K562 (cell line): ENCODE measurements at regions not wholly inside any gene's neighbourhood (a gene's known extent, or its start where the extent isn't known, plus 50 kb on each side); places are given as distances from the start of the nearest gene placed in this dataset.

Experiments used
- ATAC-seq: fragments of 200-7000 bp; cut with Tn5 transposase; 3 replicates; pipeline ENCODE4 v1.9.1; 2020; ENCODE audit warnings: moderate library complexity
- BruUV-seq: library from RNA; stranded (reverse); fragments of 400-500 nt; replicated peaks from 2 replicates; lab custom pipeline; 2021; lab: Mats Ljungman, UMichigan
- CTCF ChIA-PET: fragments of 300-600 bp; formaldehyde crosslinking; extraction: SDS; loops from one replicate; lab custom pipeline; 2021; ENCODE audit warnings: low intra/inter-chr PET ratio; lab: Yijun Ruan, JAX
- POLR2A ChIA-PET: fragments of 300-600, 350-650 bp; sonication (Branson Sonifier 250); formaldehyde crosslinking; extraction: SDS; loops from one replicate; lab custom pipeline; 2021; ENCODE audit warnings: antibody characterized with exemption, inconsistent platforms; lab: Yijun Ruan, JAX
- DNase-seq, 4 experiments: peaks; one replicate each; pipeline versions ENCODE4 v3.0.0 to v3.0.0-alpha.2; 2011 to 2018; ENCODE audit warnings: low spot score in 3 of 4, mixed read lengths in 3 of 4; ENCODE audit errors: extremely low read depth in 1 of 4
- FAIRE-seq: peaks from 2 replicates; lab custom pipeline; 2011; peaks lifted over from hg19 to GRCh38; lab: Jason Lieb, UNC
- H2AFZ ChIP-seq: 2 replicates; pipeline ENCODE4 v1.6.0; 2011; ENCODE audit warnings: low read depth, low read length, control low read depth, inconsistent platforms
- H3K27ac ChIP-seq: fragments of 200-600 bp; 3 replicates; pipeline ENCODE4 v1.8.0; 2011; ENCODE audit warnings: low read depth, mild to moderate bottlenecking, control low read depth, inconsistent platforms, low read length, moderate library complexity, mixed read lengths; ENCODE audit errors: extremely low read depth
- H3K27me3 ChIP-seq, 2 experiments: fragments of 300-600 bp in 1 of 2; 2 replicates in 1 of 2; 3 replicates in 1 of 2; pipeline versions ENCODE4 v1.6.0 to v1.8.0; 2011; ENCODE audit warnings: inconsistent platforms in 2 of 2, low read length in 2 of 2, mild to moderate bottlenecking in 1 of 2, mixed read lengths in 1 of 2, moderate library complexity in 1 of 2; ENCODE audit not compliant: control insufficient read depth in 2 of 2, insufficient read depth in 2 of 2
- H3K36me3 ChIP-seq: fragments of 300-600 bp; 3 replicates; pipeline ENCODE4 v1.8.0; 2011; ENCODE audit warnings: mild to moderate bottlenecking, low read length, inconsistent platforms; ENCODE audit not compliant: control insufficient read depth, insufficient read depth
- H3K4me1 ChIP-seq, 2 experiments: fragments of 200-600 bp in 1 of 2; replicated peaks in 1 of 2; 2 replicates in 1 of 2; 3 replicates in 1 of 2; pipeline versions ENCODE4 v1.5.1 to v1.8.0; 2011; ENCODE audit warnings: inconsistent platforms in 2 of 2, low read length in 2 of 2, mild to moderate bottlenecking in 1 of 2, mixed read lengths in 1 of 2, moderate library complexity in 1 of 2; ENCODE audit not compliant: control insufficient read depth in 2 of 2, insufficient read depth in 2 of 2
- H3K4me2 ChIP-seq: 2 replicates; pipeline ENCODE4 v1.6.1; 2011; ENCODE audit warnings: low read length, control low read depth, inconsistent platforms, mixed read lengths; ENCODE audit not compliant: insufficient read depth
- H3K4me3 ChIP-seq: fragments of 200-600 bp; sonication (generic), shearing (Covaris generic); 2 replicates; pipeline ENCODE4 v1.5.1; 2016; ENCODE audit warnings: control low read depth, inconsistent platforms
- H3K79me2 ChIP-seq: fragments of 200-600 bp; 3 replicates; pipeline ENCODE4 v1.8.0; 2011; ENCODE audit warnings: low read length, inconsistent platforms; ENCODE audit not compliant: control insufficient read depth, insufficient read depth
- H3K9ac ChIP-seq, 2 experiments: 2 replicates each; pipeline versions ENCODE4 v1.6.0 to v1.6.1; 2011; ENCODE audit warnings: low read depth in 2 of 2, low read length in 2 of 2, control low read depth in 1 of 2, inconsistent platforms in 1 of 2, mild to moderate bottlenecking in 1 of 2, mixed read lengths in 1 of 2; ENCODE audit not compliant: insufficient read depth in 1 of 2
- H3K9me1 ChIP-seq: one replicate; pipeline ENCODE4 v1.6.0; 2011; ENCODE audit warnings: inconsistent platforms, mild to moderate bottlenecking, low read length, moderate library complexity; ENCODE audit not compliant: control insufficient read depth, insufficient read depth
- H3K9me3 ChIP-seq: replicated peaks from 2 replicates; pipeline ENCODE4 v1.5.1; 2011; ENCODE audit warnings: low read depth, low read length, inconsistent platforms; ENCODE audit not compliant: control insufficient read depth, insufficient read depth
- H4K20me1 ChIP-seq: replicated peaks from 2 replicates; pipeline ENCODE4 v1.6.1; 2011; ENCODE audit warnings: low read length, inconsistent platforms, mixed read lengths; ENCODE audit not compliant: control insufficient read depth, insufficient read depth
- AFF4 ChIP-seq: sonication (generic); formaldehyde crosslinking; IDR thresholded peaks from 2 replicates; pipeline ENCODE4 v1.8.0; 2023; ENCODE audit warnings: mild to moderate bottlenecking, missing genetic modification reagents
- ARID3A ChIP-seq: IDR thresholded peaks from 2 replicates; pipeline ENCODE4 v1.6.1; 2012; ENCODE audit warnings: low read depth, low read length, improper control_type of control experiment, borderline replicate concordance
- CHD1 ChIP-seq: fragments of 200-600 bp; sonication (generic); IDR thresholded peaks from one replicate; pipeline ENCODE4 v1.6.1; 2012; ENCODE audit warnings: mild to moderate bottlenecking, moderate library complexity, low read length, inconsistent platforms
- CHD4 ChIP-seq: fragments of 200-600 bp; sonication (generic); IDR thresholded peaks from 3 replicates; pipeline ENCODE4 v1.6.1; 2012; ENCODE audit warnings: low read depth, mild to moderate bottlenecking, mixed read lengths, low read length, inconsistent platforms; ENCODE audit not compliant: insufficient read depth, insufficient replicate concordance, poor library complexity, severe bottlenecking
- PYGO2 ChIP-seq: fragments of 450-650 bp; IDR thresholded peaks from 2 replicates; pipeline ENCODE4 v1.6.1; 2016; ENCODE audit warnings: mild to moderate bottlenecking, missing genetic modification characterization, moderate library complexity, missing compliant biosample characterization
- REST ChIP-seq, 2 experiments: fragments of 450-650 bp; formaldehyde crosslinking in 1 of 2; IDR thresholded peaks; 2 replicates each; pipeline versions ENCODE4 v1.4.0 to v1.6.1; 2014 to 2020; ENCODE audit warnings: mild to moderate bottlenecking in 2 of 2, borderline replicate concordance in 1 of 2, low read depth in 1 of 2
- YBX1 ChIP-seq: fragments of 450-650 bp; IDR thresholded peaks from 2 replicates; pipeline ENCODE4 v1.7.1; 2016; ENCODE audit warnings: mild to moderate bottlenecking
- ZNF224 ChIP-seq: sonication (generic); formaldehyde crosslinking; IDR thresholded peaks from 2 replicates; pipeline ENCODE4 v1.8.0; 2022; ENCODE audit warnings: mild to moderate bottlenecking, missing genetic modification reagents
- ZNF431 ChIP-seq: sonication (generic); formaldehyde crosslinking; IDR thresholded peaks from 2 replicates; pipeline ENCODE4 v1.8.0; 2022; ENCODE audit warnings: mild to moderate bottlenecking, missing genetic modification reagents
- WGBS: fragments of 100-300 bp; shearing (Covaris generic); methylation state at CpG from one replicate; pipeline ENCODE4 v1.1.6; 2016; ENCODE audit warnings: low coverage, mixed read lengths; ENCODE audit not compliant: insufficient coverage; ENCODE audit errors: missing lambda C conversion rate; 5-methylcytosine and 5-hydroxymethylcytosine counted together
- in situ Hi-C: fragments of 300-500 bp; cut with MboI; formaldehyde crosslinking; loops from 4 replicates; pipeline ENCODE4 v1.15.0; 2018; ENCODE audit warnings: inconsistent platforms, mixed read lengths
- intact Hi-C: fragments of 100-400 bp; cut with micrococcal nuclease; formaldehyde crosslinking; loops from 2 replicates; pipeline ENCODE4 v1.14.2; 2022

GRCh38 chr15:38111070-38111469, 141.6 kb upstream of the SPRED1 start:
- CTCF ChIA-PET = no interaction called here
- intact Hi-C loops = no loop called here
- TF ChIP-seq ZNF224 (CRISPR knock-in tag) = no peak
- TF ChIP-seq AFF4 (CRISPR knock-in tag) = no peak
- no peak for TF ChIP-seq ARID3A
- no peak for TF ChIP-seq ZNF431
- no peak for TF ChIP-seq CHD4
- TF ChIP-seq REST (IDR thresholded peaks at IDR 0.05; ENCODE audit: borderline replicate concordance) = no peak
- TF ChIP-seq REST (CRISPR knock-in tag; IDR thresholded peaks at IDR 0.05; ENCODE audit: low read depth) = no peak
- TF ChIP-seq PYGO2 (tag) = no peak
- TF ChIP-seq YBX1 = no peak
- TF ChIP-seq CHD1 = no peak

More at GRCh38 chr15:38111070-38111469, 141.6 kb upstream of the SPRED1 start:
- Histone ChIP-seq H3K9ac (no peak overlapping the region), H3K79me2 (no peaks in the 10 kb centered on the region), H3K9me1 (no peaks in the 10 kb centered on the region), H3K27ac (no peak overlapping the region), H3K36me3 (no peaks in the 10 kb centered on the region), H2AFZ (no peak overlapping the region), H4K20me1 (no peaks in the 10 kb centered on the region), H3K9me3 (no peaks in the 10 kb centered on the region), H3K4me1 (no peaks in the 10 kb centered on the region), H3K4me3 (no peak overlapping the region), H3K4me2 (no peak overlapping the region), H3K27me3 (no peaks in the 10 kb centered on the region)
- in situ Hi-C loops = no loop called here
- ATAC-seq (no peak), DNase-seq (no peak), FAIRE-seq (no peak)
- POLR2A ChIA-PET = no interaction called here
- BruUV-seq = no TSS peak
- 0% methylated on average over 1 of the region's 1 CpG for WGBS
